ENCODE measurements at regions not wholly inside any gene's neighbourhood (a gene's known extent, or its start where the extent isn't known, plus 50 kb on each side); places are given as distances from the start of the nearest gene placed in this dataset.

GRCh38 chr5:2131196-2131595 is 248.5 kb upstream of the IRX4 start:
- TF ChIP-seq, protein P1, sequence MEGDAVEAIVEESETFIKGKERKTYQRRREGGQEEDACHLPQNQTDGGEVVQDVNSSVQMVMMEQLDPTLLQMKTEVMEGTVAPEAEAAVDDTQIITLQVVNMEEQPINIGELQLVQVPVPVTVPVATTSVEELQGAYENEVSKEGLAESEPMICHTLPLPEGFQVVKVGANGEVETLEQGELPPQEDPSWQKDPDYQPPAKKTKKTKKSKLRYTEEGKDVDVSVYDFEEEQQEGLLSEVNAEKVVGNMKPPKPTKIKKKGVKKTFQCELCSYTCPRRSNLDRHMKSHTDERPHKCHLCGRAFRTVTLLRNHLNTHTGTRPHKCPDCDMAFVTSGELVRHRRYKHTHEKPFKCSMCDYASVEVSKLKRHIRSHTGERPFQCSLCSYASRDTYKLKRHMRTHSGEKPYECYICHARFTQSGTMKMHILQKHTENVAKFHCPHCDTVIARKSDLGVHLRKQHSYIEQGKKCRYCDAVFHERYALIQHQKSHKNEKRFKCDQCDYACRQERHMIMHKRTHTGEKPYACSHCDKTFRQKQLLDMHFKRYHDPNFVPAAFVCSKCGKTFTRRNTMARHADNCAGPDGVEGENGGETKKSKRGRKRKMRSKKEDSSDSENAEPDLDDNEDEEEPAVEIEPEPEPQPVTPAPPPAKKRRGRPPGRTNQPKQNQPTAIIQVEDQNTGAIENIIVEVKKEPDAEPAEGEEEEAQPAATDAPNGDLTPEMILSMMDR (conservative IDR thresholded peaks at IDR 0.05; ENCODE audit: low read length) = no peak
- no peak for TF ChIP-seq EZH2phosphoT487 (IDR thresholded peaks at IDR 0.05; ENCODE audit: borderline replicate concordance)

All from Loucy (cell line).